GM12878 (cell line): ENCODE measurements at regions not wholly inside any gene's neighbourhood (a gene's known extent, or its start where the extent isn't known, plus 50 kb on each side); places are given as distances from the start of the nearest gene placed in this dataset.

Source experiments
- ATAC-seq: fragments of 200-7000 bp; cut with Tn5 transposase; 3 replicates; pipeline ENCODE4 v1.9.1; 2020; ENCODE audit warnings: mild to moderate bottlenecking, moderate library complexity
- BruUV-seq: library from RNA; stranded (reverse); fragments of 400-500 nt; replicated peaks from 2 replicates; lab custom pipeline; 2021; lab: Mats Ljungman, UMichigan
- CTCF ChIA-PET: fragments of 300-600 bp; sonication (Branson Sonifier 250); formaldehyde crosslinking; extraction: SDS; loops from one replicate; lab custom pipeline; 2021; ENCODE audit warnings: inconsistent platforms; lab: Yijun Ruan, JAX
- POLR2A ChIA-PET: fragments of 350-600 bp; formaldehyde crosslinking; extraction: SDS; loops from one replicate; lab custom pipeline; 2021; ENCODE audit warnings: inconsistent platforms; lab: Charles Lee
- RAD21 ChIA-PET: fragments of 300-600 bp; sonication (Branson Sonifier 250); formaldehyde crosslinking; loops from one replicate; lab custom pipeline; 2023; ENCODE audit warnings: antibody characterized with exemption; ENCODE audit not compliant: unreplicated experiment; lab: Charles Lee
- SMC1A ChIA-PET: fragments of 300-600 bp; sonication (Branson Sonifier 250); formaldehyde crosslinking; loops from one replicate; lab custom pipeline; 2023; ENCODE audit not compliant: unreplicated experiment, uncharacterized antibody; lab: Charles Lee
- DNase-seq: peaks from one replicate; pipeline ENCODE4 v3.0.0-alpha.2; 2011; ENCODE audit warnings: low read depth, low spot score
- FAIRE-seq: peaks from 3 replicates; lab custom pipeline; 2011; peaks lifted over from hg19 to GRCh38; lab: Jason Lieb, UNC
- H2AFZ ChIP-seq: 2 replicates; pipeline ENCODE4 v1.6.0; 2011; ENCODE audit warnings: low read depth, low read length, control low read depth; ENCODE audit not compliant: control insufficient read depth
- H3K27ac ChIP-seq: 2 replicates; pipeline ENCODE4 v1.5.1; 2011; ENCODE audit warnings: control low read depth; ENCODE audit not compliant: control insufficient read depth, insufficient read depth
- H3K27me3 ChIP-seq, 2 experiments: replicated peaks in 1 of 2; 2 replicates each; pipeline versions ENCODE4 v1.6.0 to v1.6.1; 2011; ENCODE audit warnings: low read length in 1 of 2; ENCODE audit not compliant: control insufficient read depth in 2 of 2, insufficient read depth in 2 of 2
- H3K36me3 ChIP-seq, 2 experiments: 2 replicates each; pipeline ENCODE4 v1.5.1; 2011; ENCODE audit warnings: low read length in 1 of 2; ENCODE audit not compliant: control insufficient read depth in 2 of 2, insufficient read depth in 2 of 2
- H3K4me1 ChIP-seq: 2 replicates; pipeline ENCODE4 v1.6.1; 2011; ENCODE audit warnings: mild to moderate bottlenecking, low read length, moderate library complexity, mixed read lengths; ENCODE audit not compliant: control insufficient read depth, insufficient read depth
- H3K4me2 ChIP-seq: 2 replicates; pipeline ENCODE4 v1.6.0; 2011; ENCODE audit warnings: control low read depth; ENCODE audit not compliant: control insufficient read depth, insufficient read depth
- H3K4me3 ChIP-seq: fragments of 200-600 bp; sonication (generic); 2 replicates; pipeline ENCODE4 v1.5.1; 2016
- H3K79me2 ChIP-seq: 2 replicates; pipeline ENCODE4 v1.6.0; 2011; ENCODE audit warnings: low read length; ENCODE audit not compliant: control insufficient read depth, insufficient read depth
- H3K9ac ChIP-seq: 2 replicates; pipeline ENCODE4 v1.8.0; 2011; ENCODE audit warnings: low read length, control low read depth, mixed read lengths; ENCODE audit not compliant: control insufficient read depth, insufficient read depth
- H3K9me3 ChIP-seq: replicated peaks from 3 replicates; pipeline ENCODE4 v1.5.1; 2011; ENCODE audit warnings: mild to moderate bottlenecking, low read length; ENCODE audit not compliant: control insufficient read depth, insufficient read depth
- H4K20me1 ChIP-seq: 2 replicates; pipeline ENCODE4 v1.6.0; 2011; ENCODE audit not compliant: control insufficient read depth, insufficient read depth
- BCL3 ChIP-seq: IDR thresholded peaks from 2 replicates; pipeline ENCODE4 v1.6.1; 2011; ENCODE audit warnings: borderline replicate concordance, low read depth, mild to moderate bottlenecking, moderate library complexity, low read length; ENCODE audit not compliant: insufficient read depth, poor library complexity, severe bottlenecking
- MYC ChIP-seq: IDR thresholded peaks from 2 replicates; pipeline ENCODE4 v1.6.1; 2011; ENCODE audit warnings: mild to moderate bottlenecking, low read length, moderate library complexity, inconsistent platforms; ENCODE audit not compliant: insufficient read depth, insufficient replicate concordance, insufficient read length, severe bottlenecking
- TCF12 ChIP-seq: IDR thresholded peaks from 2 replicates; pipeline ENCODE4 v1.6.1; 2011; ENCODE audit warnings: low read depth, mild to moderate bottlenecking, low read length
- YBX1 ChIP-seq: fragments of 450-650 bp; IDR thresholded peaks from 2 replicates; pipeline ENCODE4 v1.6.1; 2016; ENCODE audit warnings: antibody characterized with exemption
- WGBS: methylation state at CpG from one replicate; pipeline ENCODE4 v1.1.6; 2016; ENCODE audit warnings: low lambda C conversion rate; ENCODE audit not compliant: insufficient replicate concordance, insufficient coverage; ENCODE audit errors: missing lambda C conversion rate; 5-methylcytosine and 5-hydroxymethylcytosine counted together
- in situ Hi-C: fragments of 300-500 bp; cut with MboI; formaldehyde crosslinking; loops from 9 replicates; pipeline ENCODE4 v1.14.3; 2018; ENCODE audit warnings: mixed read lengths
- intact Hi-C: fragments of 100-400 bp; cut with micrococcal nuclease; formaldehyde crosslinking; loops from one replicate; pipeline ENCODE4 v1.14.2; 2022; ENCODE audit not compliant: unreplicated experiment

GRCh38 chr10:4283846-4284610, 499.0 kb upstream of the KLF6 start (continued):
- TF ChIP-seq YBX1 (no peak), TCF12 (no peak), BCL3 (no peak)
- TF ChIP-seq, all 136 proteins: peak for 0

- RAD21 ChIA-PET, result no interaction called here
- WGBS, result 33% methylated on average over 4 of the region's 4 CpGs
- Histone ChIP-seq H2AFZ (no peak overlapping the region), H3K27ac (no peak overlapping the region), H3K27me3 (peaks cover 0 to 2% of the 10 kb centered on the region in 2 experiments; a peak in 1 of 4 replicates), H3K79me2 (no peaks in the 10 kb centered on the region), H3K4me2 (no peak overlapping the region), H3K9me3 (no peaks in the 10 kb centered on the region), H4K20me1 (no peaks in the 10 kb centered on the region), H3K9ac (no peak overlapping the region), H3K4me3 (no peak overlapping the region), H3K36me3 (no peaks in the 10 kb centered on the region)
- POLR2A ChIA-PET, result no interaction called here
- BruUV-seq, result no TSS peak
- no peak for DNase-seq
- intact Hi-C loops (no loop called here), in situ Hi-C loops (no loop called here)
- SMC1A ChIA-PET, result no interaction called here
- FAIRE-seq, result no peak
- CTCF ChIA-PET, result no interaction called here
- no peak for TF ChIP-seq MYC
- TF ChIP-seq, all 136 proteins: peak for 0
- ATAC-seq, result no peak
- H3K4me1 ChIP-seq, result no peaks in the 10 kb centered on the region
Measured at GRCh38 chr10:4282496-4282895, 497.5 kb upstream of the KLF6 start.
